ENCODE measurements at regions not wholly inside any gene's neighbourhood (a gene's known extent, or its start where the extent isn't known, plus 50 kb on each side); places are given as distances from the start of the nearest gene placed in this dataset.

DNA sequence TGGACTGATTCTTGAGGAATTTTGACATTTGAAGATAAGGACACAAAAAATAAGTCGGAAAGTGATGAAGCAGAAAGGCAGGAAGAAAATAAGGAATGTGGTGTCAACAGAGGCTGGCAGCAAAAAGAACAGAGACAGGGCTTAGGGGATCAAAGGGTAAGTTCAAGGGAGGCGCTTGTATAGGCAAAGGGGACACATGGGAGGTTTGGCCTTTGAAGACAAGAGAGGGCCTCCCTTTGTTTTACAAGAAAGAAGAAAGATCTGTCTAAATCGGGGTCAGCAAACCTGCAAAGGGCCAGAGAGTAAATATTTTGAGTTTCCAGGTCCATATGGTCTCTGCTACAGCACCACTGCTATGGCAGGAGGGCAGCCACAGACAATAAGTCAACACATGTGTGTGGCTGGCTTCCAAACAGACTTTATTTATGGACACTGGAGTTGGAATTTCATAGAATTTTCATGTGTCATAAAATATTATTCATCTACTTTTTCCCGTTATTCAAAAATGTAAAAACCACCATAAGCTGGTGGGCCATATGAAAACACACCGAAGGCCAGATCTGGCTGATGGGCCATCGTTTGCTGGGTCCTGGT is 112.0 kb upstream of the FBXL7 start:
- TF ChIP-seq POLR2AphosphoS5 (IDR thresholded peaks at IDR 0.05; ENCODE audit: low read length) (no peak), MXI1 (IDR thresholded peaks at IDR 0.05; ENCODE audit: low read depth, low read length) (no peak), SUPT20H (IDR thresholded peaks at IDR 0.05; ENCODE audit: borderline replicate concordance, control insufficient read depth, low read depth, low read length) (no peak), ZZZ3 (IDR thresholded peaks at IDR 0.05; ENCODE audit: control insufficient read depth, insufficient read length, low read depth) (no peak), SIN3A (IDR thresholded peaks at IDR 0.05; ENCODE audit: low read depth, low read length) (no peak), EP300 (IDR thresholded peaks at IDR 0.05; ENCODE audit: borderline replicate concordance in 1 of 2, control insufficient read depth in 1 of 2, low read depth in 2 of 2, low read length in 2 of 2) (no peak), POLR2A (IDR thresholded peaks at IDR 0.05; ENCODE audit: low read depth, low read length) (no peak)
- TF ChIP-seq, protein P1, sequence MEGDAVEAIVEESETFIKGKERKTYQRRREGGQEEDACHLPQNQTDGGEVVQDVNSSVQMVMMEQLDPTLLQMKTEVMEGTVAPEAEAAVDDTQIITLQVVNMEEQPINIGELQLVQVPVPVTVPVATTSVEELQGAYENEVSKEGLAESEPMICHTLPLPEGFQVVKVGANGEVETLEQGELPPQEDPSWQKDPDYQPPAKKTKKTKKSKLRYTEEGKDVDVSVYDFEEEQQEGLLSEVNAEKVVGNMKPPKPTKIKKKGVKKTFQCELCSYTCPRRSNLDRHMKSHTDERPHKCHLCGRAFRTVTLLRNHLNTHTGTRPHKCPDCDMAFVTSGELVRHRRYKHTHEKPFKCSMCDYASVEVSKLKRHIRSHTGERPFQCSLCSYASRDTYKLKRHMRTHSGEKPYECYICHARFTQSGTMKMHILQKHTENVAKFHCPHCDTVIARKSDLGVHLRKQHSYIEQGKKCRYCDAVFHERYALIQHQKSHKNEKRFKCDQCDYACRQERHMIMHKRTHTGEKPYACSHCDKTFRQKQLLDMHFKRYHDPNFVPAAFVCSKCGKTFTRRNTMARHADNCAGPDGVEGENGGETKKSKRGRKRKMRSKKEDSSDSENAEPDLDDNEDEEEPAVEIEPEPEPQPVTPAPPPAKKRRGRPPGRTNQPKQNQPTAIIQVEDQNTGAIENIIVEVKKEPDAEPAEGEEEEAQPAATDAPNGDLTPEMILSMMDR (IDR thresholded peaks at IDR 0.05 in 2 of 3, conservative IDR thresholded peaks at IDR 0.05 in 1 of 3; ENCODE audit: control insufficient read depth in 2 of 3, extremely low read depth in 1 of 3, insufficient read depth in 1 of 3, low read depth in 3 of 3, low read length in 3 of 3): no peak
